Fibroblast of villous mesenchyme (primary cell): ENCODE measurements at regions not wholly inside any gene's neighbourhood (a gene's known extent, or its start where the extent isn't known, plus 50 kb on each side); places are given as distances from the start of the nearest gene placed in this dataset.

Source experiments
- DNase-seq: peaks from one replicate; pipeline ENCODE4 v3.0.0-alpha.2; 2010; ENCODE audit warnings: low read depth
- H3K4me3 ChIP-seq: 2 replicates; pipeline ENCODE4 v1.5.1; 2011; ENCODE audit warnings: low read depth, mild to moderate bottlenecking, low read length
- TF ChIP-seq, protein P1 (sequence below): IDR thresholded peaks from 2 replicates; pipeline ENCODE4 v1.5.1; 2012; ENCODE audit warnings: low read depth, mild to moderate bottlenecking, low read length; ENCODE audit not compliant: insufficient read depth

DNA sequence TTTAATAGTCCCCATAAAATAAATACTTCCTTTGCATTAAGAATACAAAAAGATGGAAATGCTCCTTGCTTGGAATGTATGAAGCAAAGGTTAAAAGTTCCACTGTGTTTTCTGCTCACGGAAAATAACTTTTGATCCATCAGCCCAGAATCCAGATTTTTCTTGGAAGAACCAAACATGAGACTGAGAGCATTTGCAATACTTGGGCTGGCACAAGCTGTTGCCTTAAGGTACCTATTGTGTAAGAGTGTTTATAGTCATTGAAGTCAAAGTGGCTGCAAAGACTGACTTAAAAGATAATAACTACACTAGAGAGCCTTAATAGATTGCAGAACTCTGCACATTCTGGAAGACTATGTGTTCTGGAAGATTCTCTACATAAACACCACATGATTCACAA is 281.4 kb downstream of the RAB28 start:
- no peak for DNase-seq
- TF ChIP-seq, protein P1, sequence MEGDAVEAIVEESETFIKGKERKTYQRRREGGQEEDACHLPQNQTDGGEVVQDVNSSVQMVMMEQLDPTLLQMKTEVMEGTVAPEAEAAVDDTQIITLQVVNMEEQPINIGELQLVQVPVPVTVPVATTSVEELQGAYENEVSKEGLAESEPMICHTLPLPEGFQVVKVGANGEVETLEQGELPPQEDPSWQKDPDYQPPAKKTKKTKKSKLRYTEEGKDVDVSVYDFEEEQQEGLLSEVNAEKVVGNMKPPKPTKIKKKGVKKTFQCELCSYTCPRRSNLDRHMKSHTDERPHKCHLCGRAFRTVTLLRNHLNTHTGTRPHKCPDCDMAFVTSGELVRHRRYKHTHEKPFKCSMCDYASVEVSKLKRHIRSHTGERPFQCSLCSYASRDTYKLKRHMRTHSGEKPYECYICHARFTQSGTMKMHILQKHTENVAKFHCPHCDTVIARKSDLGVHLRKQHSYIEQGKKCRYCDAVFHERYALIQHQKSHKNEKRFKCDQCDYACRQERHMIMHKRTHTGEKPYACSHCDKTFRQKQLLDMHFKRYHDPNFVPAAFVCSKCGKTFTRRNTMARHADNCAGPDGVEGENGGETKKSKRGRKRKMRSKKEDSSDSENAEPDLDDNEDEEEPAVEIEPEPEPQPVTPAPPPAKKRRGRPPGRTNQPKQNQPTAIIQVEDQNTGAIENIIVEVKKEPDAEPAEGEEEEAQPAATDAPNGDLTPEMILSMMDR: no peak
- H3K4me3 ChIP-seq: no peak overlapping the region

DNA sequence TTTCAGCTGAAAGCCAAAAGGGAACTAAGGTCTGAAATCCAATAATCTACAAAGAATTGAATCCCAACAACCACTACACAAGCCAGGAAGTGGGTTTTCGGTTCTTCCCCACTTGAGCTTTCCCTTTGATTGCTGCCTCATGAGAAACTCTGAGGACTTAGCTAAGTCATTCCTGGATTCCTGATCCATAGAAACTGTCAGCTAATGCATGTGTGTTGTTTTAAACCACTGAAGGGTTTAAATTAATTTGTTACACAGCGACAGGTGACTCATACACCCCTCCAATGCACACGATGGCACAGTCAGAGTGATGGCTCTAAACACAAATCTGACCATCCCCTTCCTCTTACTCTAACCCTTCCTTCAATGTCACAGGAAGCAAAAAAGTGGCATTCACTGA is 282.9 kb downstream of the RAB28 start:
- no peak for DNase-seq
- H3K4me3 ChIP-seq: no peak overlapping the region
- TF ChIP-seq, protein P1: no peak

DNA sequence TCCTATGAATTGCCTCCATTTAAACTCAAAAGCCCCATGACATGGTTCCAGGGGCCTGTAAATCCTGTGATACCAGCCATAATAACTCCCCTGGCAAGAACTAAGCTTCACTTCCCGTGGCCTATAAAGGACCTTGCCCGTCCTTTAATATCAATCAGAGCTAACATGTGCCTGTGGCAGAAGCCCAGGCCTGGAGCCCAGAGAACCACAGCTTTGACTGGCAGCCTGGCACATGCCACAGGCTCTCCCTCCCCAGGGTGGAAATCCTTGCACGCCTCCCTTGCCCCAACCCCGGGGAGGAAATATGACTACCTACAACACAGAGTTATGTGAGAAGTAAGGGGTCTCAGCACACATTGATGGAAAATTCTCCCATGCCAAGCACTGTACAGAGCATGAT is 287.4 kb downstream of the RAB28 start:
- TF ChIP-seq, protein P1: no peak
- no peak overlapping the region for H3K4me3 ChIP-seq
- no peak for DNase-seq

DNA sequence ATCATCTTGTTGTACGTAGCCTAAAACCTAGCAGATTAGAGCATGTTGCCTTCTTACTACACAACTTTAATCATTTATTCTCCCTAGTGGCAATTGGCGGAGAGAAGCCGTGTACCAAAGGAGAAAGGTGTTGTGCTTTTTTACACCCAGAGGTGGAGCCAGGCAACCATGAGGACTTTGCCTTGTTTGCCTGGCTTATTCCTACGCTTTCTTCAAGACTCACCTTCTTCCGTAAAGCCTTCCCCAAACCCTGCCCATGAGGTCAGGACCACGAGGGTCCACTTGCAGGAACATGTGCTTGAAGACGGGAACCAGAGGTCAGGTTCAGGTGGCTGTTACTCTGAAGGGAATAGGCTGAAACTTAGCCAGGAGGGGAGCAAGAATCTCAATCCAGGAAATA is 290.5 kb downstream of the RAB28 start:
- TF ChIP-seq, protein P1: no peak
- no peak overlapping the region for H3K4me3 ChIP-seq
- DNase-seq: no peak

DNA sequence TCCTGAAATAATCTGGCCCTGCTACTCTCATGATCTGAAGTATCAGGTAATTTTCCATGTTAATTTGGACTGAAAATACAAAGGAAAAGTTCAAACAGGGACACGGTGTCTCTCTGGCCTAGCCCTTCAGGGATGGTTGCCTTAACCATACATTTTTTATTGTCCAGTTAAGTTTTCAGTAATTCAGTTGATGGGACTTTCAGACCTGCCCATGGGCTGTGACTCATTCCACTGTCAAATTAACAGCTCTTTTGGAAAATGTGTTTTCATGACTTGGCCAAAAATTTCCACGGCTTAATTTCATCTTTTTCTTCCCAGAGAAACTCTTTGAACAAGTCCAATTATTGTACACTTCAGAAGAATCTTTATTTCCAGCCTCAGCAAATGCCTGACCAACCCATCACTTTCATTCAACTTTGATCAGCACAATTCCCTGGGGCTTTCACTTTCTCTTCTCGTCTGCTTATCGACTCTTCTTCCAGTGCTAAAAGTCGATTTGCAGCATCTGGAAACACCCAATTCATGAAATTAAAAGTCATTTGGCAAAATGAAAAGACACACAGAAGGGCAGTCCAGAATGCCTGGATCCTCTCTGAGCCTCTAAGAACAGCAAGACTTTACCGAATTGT is 293.9 kb downstream of the RAB28 start:
- no peak overlapping the region for H3K4me3 ChIP-seq
- no peak for DNase-seq
- TF ChIP-seq, protein P1: no peak

DNA sequence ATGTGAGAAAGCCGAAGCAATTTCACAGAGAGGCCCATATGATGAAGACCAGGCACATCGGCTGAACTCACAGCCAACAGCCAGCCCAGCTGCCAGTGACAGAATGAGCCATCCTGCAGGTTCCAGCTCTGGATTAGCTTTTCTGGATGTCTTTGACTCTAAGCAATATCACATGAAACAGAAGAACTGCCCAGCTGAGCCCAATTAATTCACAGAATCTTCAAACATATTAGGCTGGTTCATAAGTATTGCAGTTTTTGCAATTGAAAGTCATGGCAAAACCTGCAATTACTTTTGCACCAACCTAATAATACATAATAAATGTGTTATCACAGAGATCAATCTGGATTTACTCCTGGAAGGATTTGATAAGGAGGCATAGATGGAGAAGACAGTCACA is 299.9 kb downstream of the RAB28 start:
- TF ChIP-seq, protein P1: no peak
- DNase-seq: no peak
- no peak overlapping the region for H3K4me3 ChIP-seq

DNA sequence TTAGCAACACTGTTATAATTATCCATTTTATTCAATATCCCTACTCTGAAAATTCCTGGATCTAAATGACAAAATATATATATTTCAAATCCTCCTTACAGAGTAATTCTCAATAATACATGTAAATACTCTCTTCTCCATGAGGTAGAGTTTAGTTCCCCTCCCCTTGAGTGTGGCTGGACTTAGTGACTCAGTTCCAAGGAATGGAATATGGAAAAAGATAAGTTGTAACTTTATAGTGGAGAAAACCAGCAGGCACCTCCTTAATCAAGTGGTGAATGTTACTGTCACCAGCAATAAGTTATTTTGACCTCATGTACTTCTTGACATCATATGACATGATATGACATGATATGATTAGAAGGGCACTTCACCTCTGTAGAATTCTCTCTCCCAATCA is 302.0 kb downstream of the RAB28 start:
- TF ChIP-seq, protein P1: no peak
- no peak overlapping the region for H3K4me3 ChIP-seq
- no peak for DNase-seq
